ENCODE measurements at regions not wholly inside any gene's neighbourhood (a gene's known extent, or its start where the extent isn't known, plus 50 kb on each side); places are given as distances from the start of the nearest gene placed in this dataset.

GRCh38 chr6:155523821-155524651, 68.4 kb upstream of the NOX3 start:
- TF ChIP-seq, protein P1, sequence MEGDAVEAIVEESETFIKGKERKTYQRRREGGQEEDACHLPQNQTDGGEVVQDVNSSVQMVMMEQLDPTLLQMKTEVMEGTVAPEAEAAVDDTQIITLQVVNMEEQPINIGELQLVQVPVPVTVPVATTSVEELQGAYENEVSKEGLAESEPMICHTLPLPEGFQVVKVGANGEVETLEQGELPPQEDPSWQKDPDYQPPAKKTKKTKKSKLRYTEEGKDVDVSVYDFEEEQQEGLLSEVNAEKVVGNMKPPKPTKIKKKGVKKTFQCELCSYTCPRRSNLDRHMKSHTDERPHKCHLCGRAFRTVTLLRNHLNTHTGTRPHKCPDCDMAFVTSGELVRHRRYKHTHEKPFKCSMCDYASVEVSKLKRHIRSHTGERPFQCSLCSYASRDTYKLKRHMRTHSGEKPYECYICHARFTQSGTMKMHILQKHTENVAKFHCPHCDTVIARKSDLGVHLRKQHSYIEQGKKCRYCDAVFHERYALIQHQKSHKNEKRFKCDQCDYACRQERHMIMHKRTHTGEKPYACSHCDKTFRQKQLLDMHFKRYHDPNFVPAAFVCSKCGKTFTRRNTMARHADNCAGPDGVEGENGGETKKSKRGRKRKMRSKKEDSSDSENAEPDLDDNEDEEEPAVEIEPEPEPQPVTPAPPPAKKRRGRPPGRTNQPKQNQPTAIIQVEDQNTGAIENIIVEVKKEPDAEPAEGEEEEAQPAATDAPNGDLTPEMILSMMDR (IDR thresholded peaks at IDR 0.05), result no peak
- TF ChIP-seq POLR2A (IDR thresholded peaks at IDR 0.05), result no peak
- no peak for TF ChIP-seq POLR2AphosphoS5 (IDR thresholded peaks at IDR 0.05)
- no peak for TF ChIP-seq EP300 (IDR thresholded peaks at IDR 0.05)

All from sigmoid colon (tissue), 4 donors.